NCI-H128 (cell line): ENCODE measurements at regions not wholly inside any gene's neighbourhood (a gene's known extent, or its start where the extent isn't known, plus 50 kb on each side); places are given as distances from the start of the nearest gene placed in this dataset.
"Not testable (repeated sequence)": the region's sequence is repeated elsewhere in the genome, so short reads cannot be mapped to it uniquely, and the experiment has no call there.

Experiments used
- DNase-seq: peaks from one replicate; lab custom pipeline; 2025; ENCODE audit not compliant: unreplicated experiment; lab: John Stamatoyannopoulos, UW

GRCh38 chr7:91564541-91564940 lies 300.3 kb downstream of the FZD1 start:
- DNase-seq = no peak

- no peak for DNase-seq
These were observed 301.5 kb downstream of the FZD1 start for GRCh38 chr7:91565499-91566401.

GRCh38 chr7:91566402-91566732 lies 302.1 kb downstream of the FZD1 start:
- no peak for DNase-seq

GRCh38 chr7:91567081-91568012 lies 303.1 kb downstream of the FZD1 start:
- DNase-seq = no peak

GRCh38 chr7:91568138-91568537 lies 303.9 kb downstream of the FZD1 start:
- DNase-seq = no peak

GRCh38 chr7:91569728-91570457 lies 305.7 kb downstream of the FZD1 start:
- DNase-seq = no peak

GRCh38 chr7:91570560-91570959 lies 306.3 kb downstream of the FZD1 start:
- no peak for DNase-seq

- no peak for DNase-seq
These were observed 307.4 kb downstream of the FZD1 start for GRCh38 chr7:91571601-91572000.

- DNase-seq = no peak
These were observed 307.1 kb downstream of the MTERF1 start for GRCh38 chr7:91573405-91573804.

- DNase-seq = not testable (repeated sequence)
These were observed 304.0 kb downstream of the MTERF1 start for GRCh38 chr7:91576459-91576858.

GRCh38 chr7:91579837-91580236 lies 300.7 kb downstream of the MTERF1 start:
- no peak for DNase-seq

GRCh38 chr7:91582799-91583477 lies 297.6 kb downstream of the MTERF1 start:
- DNase-seq = no peak

- no peak for DNase-seq
These were observed 284.2 kb downstream of the MTERF1 start for GRCh38 chr7:91596287-91596686.

- DNase-seq = no peak
These were observed 281.7 kb downstream of the MTERF1 start for GRCh38 chr7:91598791-91599190.

GRCh38 chr7:91600112-91600511 lies 280.4 kb downstream of the MTERF1 start:
- DNase-seq = no peak

- DNase-seq = no peak
These were observed 276.8 kb downstream of the MTERF1 start for GRCh38 chr7:91603707-91604106.

GRCh38 chr7:91608606-91609005 lies 271.9 kb downstream of the MTERF1 start:
- no peak for DNase-seq

- DNase-seq = no peak
These were observed 271.0 kb downstream of the MTERF1 start for GRCh38 chr7:91609525-91609924.

- DNase-seq = no peak
These were observed 266.1 kb downstream of the MTERF1 start for GRCh38 chr7:91614431-91614830.
